ENCODE measurements at regions not wholly inside any gene's neighbourhood (a gene's known extent, or its start where the extent isn't known, plus 50 kb on each side); places are given as distances from the start of the nearest gene placed in this dataset.

GRCh38 chr2:118558846-118559245 lies 288.6 kb downstream of the EN1 start:
- no peak overlapping the region for H3K4me3 ChIP-seq (ENCODE audit: low read depth in 1 of 2, low read length in 2 of 2)
- no peaks in the 10 kb centered on the region for H3K27me3 ChIP-seq (ENCODE audit: control insufficient read depth in 1 of 2, insufficient read depth in 2 of 2, low read length in 2 of 2)
- no peaks in the 10 kb centered on the region for H3K36me3 ChIP-seq (ENCODE audit: insufficient read depth, low read length)
- H3K9ac ChIP-seq (ENCODE audit: low read length), result no peak overlapping the region
- H3K4me1 ChIP-seq (ENCODE audit: insufficient read depth, low read length), result no peaks in the 10 kb centered on the region
- H3K27ac ChIP-seq (ENCODE audit: low read depth, low read length), result no peak overlapping the region
- H3K9me3 ChIP-seq (ENCODE audit: low read length), result no peaks in the 10 kb centered on the region

GRCh38 chr2:118557791-118558190 lies 289.7 kb downstream of the EN1 start:
- H3K27me3 ChIP-seq (ENCODE audit: control insufficient read depth in 1 of 2, insufficient read depth in 2 of 2, low read length in 2 of 2), result no peaks in the 10 kb centered on the region
- H3K4me3 ChIP-seq (ENCODE audit: low read depth in 1 of 2, low read length in 2 of 2), result no peak overlapping the region
- no peak overlapping the region for H3K9ac ChIP-seq (ENCODE audit: low read length)
- H3K36me3 ChIP-seq (ENCODE audit: insufficient read depth, low read length), result no peaks in the 10 kb centered on the region
- no peaks in the 10 kb centered on the region for H3K9me3 ChIP-seq (ENCODE audit: low read length)
- no peaks in the 10 kb centered on the region for H3K4me1 ChIP-seq (ENCODE audit: insufficient read depth, low read length)
- H3K27ac ChIP-seq (ENCODE audit: low read depth, low read length), result no peak overlapping the region

- H3K9me3 ChIP-seq (ENCODE audit: low read length), result no peaks in the 10 kb centered on the region
- H3K27ac ChIP-seq (ENCODE audit: low read depth, low read length), result no peak overlapping the region
- H3K4me3 ChIP-seq (ENCODE audit: low read depth in 1 of 2, low read length in 2 of 2), result no peak overlapping the region
- no peaks in the 10 kb centered on the region for H3K27me3 ChIP-seq (ENCODE audit: control insufficient read depth in 1 of 2, insufficient read depth in 2 of 2, low read length in 2 of 2)
- H3K36me3 ChIP-seq (ENCODE audit: insufficient read depth, low read length), result no peaks in the 10 kb centered on the region
- H3K4me1 ChIP-seq (ENCODE audit: insufficient read depth, low read length), result no peaks in the 10 kb centered on the region
- H3K9ac ChIP-seq (ENCODE audit: low read length), result no peak overlapping the region
These were observed 290.4 kb downstream of the EN1 start for GRCh38 chr2:118557016-118557415.

GRCh38 chr2:118554616-118555015 lies 292.8 kb downstream of the EN1 start:
- Histone ChIP-seq H3K9ac (ENCODE audit: low read length) (no peak overlapping the region), H3K4me3 (ENCODE audit: low read depth in 1 of 2, low read length in 2 of 2) (no peak overlapping the region), H3K9me3 (ENCODE audit: low read length) (no peaks in the 10 kb centered on the region), H3K4me1 (ENCODE audit: insufficient read depth, low read length) (no peaks in the 10 kb centered on the region), H3K27ac (ENCODE audit: low read depth, low read length) (no peak overlapping the region), H3K36me3 (ENCODE audit: insufficient read depth, low read length) (no peaks in the 10 kb centered on the region), H3K27me3 (ENCODE audit: control insufficient read depth in 1 of 2, insufficient read depth in 2 of 2, low read length in 2 of 2) (no peaks in the 10 kb centered on the region)

GRCh38 chr2:118549503-118549902 lies 297.9 kb downstream of the EN1 start:
- Histone ChIP-seq H3K9me3 (ENCODE audit: low read length) (no peaks in the 10 kb centered on the region), H3K36me3 (ENCODE audit: insufficient read depth, low read length) (no peaks in the 10 kb centered on the region), H3K27ac (ENCODE audit: low read depth, low read length) (no peak overlapping the region), H3K4me1 (ENCODE audit: insufficient read depth, low read length) (no peaks in the 10 kb centered on the region), H3K4me3 (ENCODE audit: low read depth in 1 of 2, low read length in 2 of 2) (no peak overlapping the region), H3K9ac (ENCODE audit: low read length) (no peak overlapping the region), H3K27me3 (ENCODE audit: control insufficient read depth in 1 of 2, insufficient read depth in 2 of 2, low read length in 2 of 2) (no peaks in the 10 kb centered on the region)

GRCh38 chr2:118548880-118549488 lies 298.5 kb downstream of the EN1 start:
- Histone ChIP-seq H3K27ac (ENCODE audit: low read depth, low read length) (no peak overlapping the region), H3K36me3 (ENCODE audit: insufficient read depth, low read length) (no peaks in the 10 kb centered on the region), H3K9ac (ENCODE audit: low read length) (no peak overlapping the region), H3K9me3 (ENCODE audit: low read length) (no peaks in the 10 kb centered on the region), H3K4me3 (ENCODE audit: low read depth in 1 of 2, low read length in 2 of 2) (no peak overlapping the region), H3K4me1 (ENCODE audit: insufficient read depth, low read length) (no peaks in the 10 kb centered on the region), H3K27me3 (ENCODE audit: control insufficient read depth in 1 of 2, insufficient read depth in 2 of 2, low read length in 2 of 2) (no peaks in the 10 kb centered on the region)

GRCh38 chr2:118539290-118539689 lies 308.2 kb downstream of the EN1 start:
- Histone ChIP-seq H3K4me3 (ENCODE audit: low read depth in 1 of 2, low read length in 2 of 2) (no peak overlapping the region), H3K27ac (ENCODE audit: low read depth, low read length) (no peak overlapping the region), H3K9ac (ENCODE audit: low read length) (no peak overlapping the region), H3K27me3 (ENCODE audit: control insufficient read depth in 1 of 2, insufficient read depth in 2 of 2, low read length in 2 of 2) (no peaks in the 10 kb centered on the region), H3K9me3 (ENCODE audit: low read length) (no peaks in the 10 kb centered on the region), H3K36me3 (ENCODE audit: insufficient read depth, low read length) (no peaks in the 10 kb centered on the region), H3K4me1 (ENCODE audit: insufficient read depth, low read length) (no peaks in the 10 kb centered on the region)

- Histone ChIP-seq H3K9ac (ENCODE audit: low read length) (no peak overlapping the region), H3K27me3 (ENCODE audit: control insufficient read depth in 1 of 2, insufficient read depth in 2 of 2, low read length in 2 of 2) (no peaks in the 10 kb centered on the region), H3K36me3 (ENCODE audit: insufficient read depth, low read length) (no peaks in the 10 kb centered on the region), H3K4me1 (ENCODE audit: insufficient read depth, low read length) (no peaks in the 10 kb centered on the region), H3K27ac (ENCODE audit: low read depth, low read length) (no peak overlapping the region), H3K9me3 (ENCODE audit: low read length) (no peaks in the 10 kb centered on the region), H3K4me3 (ENCODE audit: low read depth in 1 of 2, low read length in 2 of 2) (no peak overlapping the region)
These were observed 311.1 kb downstream of the EN1 start for GRCh38 chr2:118536306-118536705.

GRCh38 chr2:118535818-118536212 lies 311.6 kb downstream of the EN1 start:
- Histone ChIP-seq H3K27me3 (ENCODE audit: control insufficient read depth in 1 of 2, insufficient read depth in 2 of 2, low read length in 2 of 2) (no peaks in the 10 kb centered on the region), H3K4me3 (ENCODE audit: low read depth in 1 of 2, low read length in 2 of 2) (no peak overlapping the region), H3K4me1 (ENCODE audit: insufficient read depth, low read length) (no peaks in the 10 kb centered on the region), H3K27ac (ENCODE audit: low read depth, low read length) (no peak overlapping the region), H3K9ac (ENCODE audit: low read length) (no peak overlapping the region), H3K36me3 (ENCODE audit: insufficient read depth, low read length) (no peaks in the 10 kb centered on the region), H3K9me3 (ENCODE audit: low read length) (no peaks in the 10 kb centered on the region)

- H3K4me3 ChIP-seq (ENCODE audit: low read depth in 1 of 2, low read length in 2 of 2), result no peak overlapping the region
- no peaks in the 10 kb centered on the region for H3K4me1 ChIP-seq (ENCODE audit: insufficient read depth, low read length)
- no peaks in the 10 kb centered on the region for H3K36me3 ChIP-seq (ENCODE audit: insufficient read depth, low read length)
- H3K27me3 ChIP-seq (ENCODE audit: control insufficient read depth in 1 of 2, insufficient read depth in 2 of 2, low read length in 2 of 2), result no peaks in the 10 kb centered on the region
- H3K27ac ChIP-seq (ENCODE audit: low read depth, low read length), result no peak overlapping the region
- no peak overlapping the region for H3K9ac ChIP-seq (ENCODE audit: low read length)
- no peaks in the 10 kb centered on the region for H3K9me3 ChIP-seq (ENCODE audit: low read length)
These were observed 312.2 kb downstream of the EN1 start for GRCh38 chr2:118535171-118535817.

GRCh38 chr2:118530976-118531375 lies 316.5 kb downstream of the EN1 start:
- Histone ChIP-seq H3K4me3 (ENCODE audit: low read depth in 1 of 2, low read length in 2 of 2) (no peak overlapping the region), H3K9ac (ENCODE audit: low read length) (no peak overlapping the region), H3K36me3 (ENCODE audit: insufficient read depth, low read length) (no peaks in the 10 kb centered on the region), H3K9me3 (ENCODE audit: low read length) (no peaks in the 10 kb centered on the region), H3K27ac (ENCODE audit: low read depth, low read length) (no peak overlapping the region), H3K4me1 (ENCODE audit: insufficient read depth, low read length) (no peaks in the 10 kb centered on the region), H3K27me3 (ENCODE audit: control insufficient read depth in 1 of 2, insufficient read depth in 2 of 2, low read length in 2 of 2) (no peaks in the 10 kb centered on the region)

All from muscle layer of colon (tissue), 2 donors.